Ovary (tissue), 7 donors: ENCODE measurements at regions not wholly inside any gene's neighbourhood (a gene's known extent, or its start where the extent isn't known, plus 50 kb on each side); places are given as distances from the start of the nearest gene placed in this dataset.
"Not testable (repeated sequence)": the region's sequence is repeated elsewhere in the genome, so short reads cannot be mapped to it uniquely, and the experiment has no call there.

Experiments used
- DNase-seq, 5 donors: peaks; one replicate each; pipeline ENCODE4 v3.0.0-alpha.2; 2019 to 2020
- H3K27ac ChIP-seq, 2 donors: fragments of 200-600 bp; one replicate each; pipeline versions ENCODE4 v1.5.1 to v1.8.0; 2019 to 2022
- H3K27me3 ChIP-seq: fragments of 200-600 bp; one replicate; pipeline ENCODE4 v1.8.0; 2022
- H3K36me3 ChIP-seq: fragments of 200-600 bp; sonication (generic); one replicate; pipeline ENCODE4 v1.5.1; 2019
- H3K4me1 ChIP-seq: one replicate; pipeline ENCODE4 v1.8.1; 2013; ENCODE audit warnings: mild to moderate bottlenecking, moderate library complexity; ENCODE audit not compliant: insufficient read depth
- H3K4me3 ChIP-seq: fragments of 200-600 bp; sonication (generic); one replicate; pipeline ENCODE4 v1.5.1; 2017
- H3K9me3 ChIP-seq, 2 donors: fragments of 200-600 bp in 1 of 2; sonication (generic) in 1 of 2; one replicate each; pipeline versions ENCODE4 v1.5.1 to v1.8.1; 2013 to 2019; ENCODE audit warnings: mild to moderate bottlenecking in 1 of 2, moderate library complexity in 1 of 2
- CTCF ChIP-seq, 3 donors: fragments of 450-650 bp in 2 of 3; fragments of 200-600 bp in 1 of 3; IDR thresholded peaks; one replicate each; pipeline versions ENCODE4 v1.5.1 to v1.8.0; 2016 to 2022; ENCODE audit warnings: antibody characterized with exemption in 3 of 3, mild to moderate bottlenecking in 1 of 3
- EP300 ChIP-seq: sonication (generic); formaldehyde crosslinking; IDR thresholded peaks from one replicate; pipeline ENCODE4 v1.6.1; 2017; ENCODE audit warnings: antibody characterized with exemption
- POLR2A ChIP-seq: fragments of 450-650 bp; IDR thresholded peaks from one replicate; pipeline ENCODE4 v1.6.1; 2017; ENCODE audit warnings: antibody characterized with exemption, mild to moderate bottlenecking, moderate library complexity
- WGBS, 3 donors: extraction: QIAGEN DNeasy Blood & Tissue Kit in 1 of 3; methylation state at CpG; one replicate each; pipeline versions ENCODE4 v1.1.5 to v1.1.7; 2013 to 2017; 5-methylcytosine and 5-hydroxymethylcytosine counted together
- intact Hi-C, 4 donors: fragments of 100-400 bp; cut with DNase I; formaldehyde crosslinking; loops; one replicate each; pipeline versions ENCODE4 v1.11.0 to v1.15.1; 2022 to 2023
- donor health status: DM: no; HTN: no; CAD: no; lungs with moderate emphysema.
- donor health status: DM: no; HTN: no; CAD: no.
- donor health status: Bipolar disorder and iron deficiency.
- donor health status: DM: no; HTN: no; CAD: no.
- donor health status: DM: yes; HTN: yes; CAD: no.

DNA sequence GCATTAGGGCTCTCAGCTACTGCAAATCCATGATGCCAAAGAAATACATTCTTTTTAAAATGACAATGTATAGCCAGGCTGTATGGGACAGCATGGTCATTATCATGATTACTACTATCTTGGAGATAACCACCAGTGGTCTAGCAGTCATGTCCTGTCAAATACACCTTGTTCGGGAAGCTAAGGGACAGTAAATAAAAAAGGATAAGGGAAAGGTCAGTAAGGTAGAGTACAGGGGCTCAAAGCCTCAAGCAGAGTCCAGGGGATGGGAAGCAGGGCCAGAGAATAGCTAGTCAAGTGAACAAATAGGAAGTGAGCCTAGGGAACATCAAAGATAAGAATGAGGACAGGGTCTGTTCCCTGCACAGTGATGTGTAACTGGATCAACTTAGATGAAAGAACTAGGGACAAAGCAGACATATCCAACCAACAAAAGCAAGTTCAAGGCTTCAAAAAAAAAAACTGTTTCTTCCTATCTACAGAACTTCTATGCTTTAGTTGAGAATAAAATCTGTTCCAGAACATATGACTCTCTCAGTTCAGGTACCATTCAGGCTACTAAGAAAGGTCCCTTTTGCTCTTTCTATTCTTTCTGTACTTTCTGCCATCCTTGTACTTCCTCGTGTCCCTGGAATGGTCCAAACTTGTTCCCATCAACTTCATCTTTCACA, 62.9 kb upstream of the EHBP1 start:
- Histone ChIP-seq H3K4me3 (no peak overlapping the region), H3K27ac (peak overlapping the region in 1 of 2 donors; percentile 77), H3K9me3 (no peaks in the 10 kb centered on the region), H3K4me1 (peaks cover 9% of the 10 kb centered on the region), H3K36me3 (no peaks in the 10 kb centered on the region), H3K27me3 (no peaks in the 10 kb centered on the region)
- TF ChIP-seq EP300 (no peak), POLR2A (no peak), CTCF (IDR thresholded peaks at IDR 0.05) (no peak)
- intact Hi-C loops: no loop called here
- 49 to 67% (median 56%) methylated on average over 2 of the region's 2 CpGs for WGBS, 3 donors
- no peak for DNase-seq

GRCh38 chr2:62641936-62642335, 63.6 kb upstream of the EHBP1 start:
- 15 to 26% (median 16%) methylated on average over 4 of the region's 4 CpGs for WGBS, 3 donors

DNA sequence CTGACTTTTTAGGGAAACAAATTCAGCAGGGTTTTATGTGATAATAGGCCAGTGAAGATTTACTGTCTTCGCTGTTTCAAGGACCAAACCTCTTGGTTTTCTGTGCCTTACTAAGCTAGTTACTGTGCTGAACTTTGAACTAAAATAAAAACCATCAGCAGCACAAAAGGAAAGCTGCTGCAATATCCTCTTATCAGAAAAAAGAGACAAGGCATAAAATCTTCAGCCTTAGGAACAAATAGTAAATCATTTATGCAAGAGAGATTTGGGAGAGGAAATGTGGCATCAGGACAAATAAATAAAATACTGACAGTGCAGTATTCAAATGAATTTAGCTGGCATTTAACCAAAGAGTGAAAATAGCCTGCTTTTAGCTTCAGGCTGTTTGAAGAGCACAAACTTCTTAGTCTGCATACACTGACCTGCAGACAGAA, 64.1 kb upstream of the EHBP1 start:
- WGBS, 3 donors: 6 to 22% (median 7%) methylated on average over 1 of the region's 1 CpG
- TF ChIP-seq POLR2A: no peak
- no peak for TF ChIP-seq CTCF (IDR thresholded peaks at IDR 0.05)
- Histone ChIP-seq H3K36me3 (no peaks in the 10 kb centered on the region), H3K4me3 (no peak overlapping the region), H3K4me1 (peaks cover 9% of the 10 kb centered on the region), H3K27me3 (no peaks in the 10 kb centered on the region), H3K9me3 (no peaks in the 10 kb centered on the region), H3K27ac (no peak overlapping the region)
- intact Hi-C loops: no loop called here
- DNase-seq: no peak

More at GRCh38 chr2:62641936-62642335, 63.6 kb upstream of the EHBP1 start:
- no peaks in the 10 kb centered on the region for H3K36me3 ChIP-seq
- H3K9me3 ChIP-seq: no peaks in the 10 kb centered on the region
- H3K4me3 ChIP-seq: no peak overlapping the region
- H3K4me1 ChIP-seq: peaks cover 9% of the 10 kb centered on the region
- no peak for TF ChIP-seq POLR2A
- no peak for TF ChIP-seq EP300
- TF ChIP-seq CTCF (IDR thresholded peaks at IDR 0.05): no peak
- DNase-seq: no peak
- no peaks in the 10 kb centered on the region for H3K27me3 ChIP-seq
- H3K27ac ChIP-seq: peak overlapping the region in 1 of 2 donors; percentile 77
- intact Hi-C loops: no loop called here

GRCh38 chr2:62631160-62632085, 74.1 kb upstream of the EHBP1 start:
- Histone ChIP-seq H3K27ac (no peak overlapping the region), H3K9me3 (no peaks in the 10 kb centered on the region), H3K36me3 (no peaks in the 10 kb centered on the region), H3K27me3 (no peaks in the 10 kb centered on the region), H3K4me1 (no peaks in the 10 kb centered on the region), H3K4me3 (no peak overlapping the region)
- WGBS, 3 donors: 93 to 98% (median 97%) methylated on average over 5 of the region's 5 CpGs
- intact Hi-C loops: no loop called here
- no peak for TF ChIP-seq CTCF (IDR thresholded peaks at IDR 0.05)
- TF ChIP-seq EP300: no peak
- TF ChIP-seq POLR2A: no peak
- DNase-seq: no peak

DNA sequence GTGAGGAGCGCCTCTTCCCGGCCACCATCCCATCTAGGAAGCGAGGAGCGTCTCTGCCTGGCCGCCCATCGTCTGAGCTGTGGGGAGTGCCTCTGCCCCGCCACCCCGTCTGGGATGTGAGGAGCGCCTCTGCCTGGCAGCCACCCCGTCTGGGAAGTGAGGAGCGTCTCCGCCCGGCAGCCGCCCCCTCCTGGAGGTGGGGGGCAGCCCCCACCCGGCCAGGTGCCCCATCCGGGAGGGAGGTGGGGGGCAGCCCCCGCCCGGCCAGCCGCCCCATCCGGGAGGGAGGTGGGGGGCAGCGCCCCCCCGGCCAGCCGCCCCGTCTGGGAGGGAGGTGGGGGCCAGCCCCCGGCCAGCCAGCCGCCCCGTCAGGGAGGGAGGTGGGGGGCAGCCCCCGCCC, 75.3 kb upstream of the EHBP1 start:
- H3K9me3 ChIP-seq, H3K4me1 ChIP-seq, DNase-seq, H3K4me3 ChIP-seq, H3K27ac ChIP-seq, H3K27me3 ChIP-seq, H3K36me3 ChIP-seq, intact Hi-C loops: not testable (repeated sequence)
- 90 to 97% (median 93%) methylated on average over 7 to 27 of the region's 28 CpGs for WGBS, 3 donors

GRCh38 chr2:62629310-62629709, 76.2 kb upstream of the EHBP1 start:
- H3K4me3 ChIP-seq, intact Hi-C loops, H3K4me1 ChIP-seq: not testable (repeated sequence)

More at GRCh38 chr2:62629310-62629709, 76.2 kb upstream of the EHBP1 start:
- not testable (repeated sequence) for H3K36me3 ChIP-seq, DNase-seq, H3K27me3 ChIP-seq, H3K9me3 ChIP-seq, H3K27ac ChIP-seq
- 50 to 83% (median 55%) methylated on average over 1 to 5 of the region's 5 CpGs for WGBS, 3 donors
